Fibroblast of villous mesenchyme (primary cell): ENCODE measurements at regions not wholly inside any gene's neighbourhood (a gene's known extent, or its start where the extent isn't known, plus 50 kb on each side); places are given as distances from the start of the nearest gene placed in this dataset.
"Not testable (repeated sequence)": the region's sequence is repeated elsewhere in the genome, so short reads cannot be mapped to it uniquely, and the experiment has no call there.

Source experiments
- DNase-seq: peaks from one replicate; pipeline ENCODE4 v3.0.0-alpha.2; 2010; ENCODE audit warnings: low read depth
- H3K4me3 ChIP-seq: 2 replicates; pipeline ENCODE4 v1.5.1; 2011; ENCODE audit warnings: low read depth, mild to moderate bottlenecking, low read length
- TF ChIP-seq, protein P1 (sequence below): IDR thresholded peaks from 2 replicates; pipeline ENCODE4 v1.5.1; 2012; ENCODE audit warnings: low read depth, mild to moderate bottlenecking, low read length; ENCODE audit not compliant: insufficient read depth

DNA sequence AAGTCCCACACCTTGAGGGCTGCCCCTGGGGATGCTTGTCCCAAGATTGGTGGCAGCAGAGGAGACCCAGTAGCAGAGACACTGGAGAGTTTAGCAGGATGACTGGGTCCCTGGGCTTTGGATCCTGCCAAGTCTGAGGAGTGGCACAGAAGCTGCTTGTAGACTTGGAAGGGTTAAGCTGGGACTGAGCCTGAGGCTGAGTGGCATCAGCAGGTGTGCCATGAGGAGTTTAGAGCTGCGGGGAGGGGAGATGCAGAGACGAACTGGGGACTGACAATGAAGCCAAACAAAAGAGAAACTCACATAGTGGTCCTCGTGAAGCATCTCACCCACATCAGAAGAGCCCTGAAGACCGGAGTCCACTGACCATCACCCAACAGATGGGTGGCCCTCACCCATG, 329.7 kb upstream of the KLHL29 start:
- DNase-seq = no peak
- TF ChIP-seq, protein P1, sequence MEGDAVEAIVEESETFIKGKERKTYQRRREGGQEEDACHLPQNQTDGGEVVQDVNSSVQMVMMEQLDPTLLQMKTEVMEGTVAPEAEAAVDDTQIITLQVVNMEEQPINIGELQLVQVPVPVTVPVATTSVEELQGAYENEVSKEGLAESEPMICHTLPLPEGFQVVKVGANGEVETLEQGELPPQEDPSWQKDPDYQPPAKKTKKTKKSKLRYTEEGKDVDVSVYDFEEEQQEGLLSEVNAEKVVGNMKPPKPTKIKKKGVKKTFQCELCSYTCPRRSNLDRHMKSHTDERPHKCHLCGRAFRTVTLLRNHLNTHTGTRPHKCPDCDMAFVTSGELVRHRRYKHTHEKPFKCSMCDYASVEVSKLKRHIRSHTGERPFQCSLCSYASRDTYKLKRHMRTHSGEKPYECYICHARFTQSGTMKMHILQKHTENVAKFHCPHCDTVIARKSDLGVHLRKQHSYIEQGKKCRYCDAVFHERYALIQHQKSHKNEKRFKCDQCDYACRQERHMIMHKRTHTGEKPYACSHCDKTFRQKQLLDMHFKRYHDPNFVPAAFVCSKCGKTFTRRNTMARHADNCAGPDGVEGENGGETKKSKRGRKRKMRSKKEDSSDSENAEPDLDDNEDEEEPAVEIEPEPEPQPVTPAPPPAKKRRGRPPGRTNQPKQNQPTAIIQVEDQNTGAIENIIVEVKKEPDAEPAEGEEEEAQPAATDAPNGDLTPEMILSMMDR = no peak
- H3K4me3 ChIP-seq = no peak overlapping the region

DNA sequence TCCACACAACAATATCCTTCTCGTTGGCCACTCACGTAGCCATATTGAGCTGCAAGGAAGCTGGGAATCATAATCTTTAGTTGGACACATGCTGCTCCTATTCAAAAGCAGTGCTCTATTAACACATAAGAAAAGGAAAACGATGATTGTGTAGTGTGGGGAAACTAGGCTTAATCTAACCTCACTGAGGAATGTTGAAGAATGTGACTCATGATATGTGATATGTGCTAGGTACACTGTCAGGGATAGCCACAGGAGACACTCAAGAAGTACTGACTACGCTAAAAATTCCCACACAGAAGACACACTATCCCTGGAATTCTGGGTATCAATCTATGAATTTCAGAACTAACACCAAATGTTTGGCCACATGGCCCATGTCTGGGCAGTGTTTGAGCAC, 328.1 kb upstream of the KLHL29 start:
- not testable (repeated sequence) for DNase-seq, H3K4me3 ChIP-seq

DNA sequence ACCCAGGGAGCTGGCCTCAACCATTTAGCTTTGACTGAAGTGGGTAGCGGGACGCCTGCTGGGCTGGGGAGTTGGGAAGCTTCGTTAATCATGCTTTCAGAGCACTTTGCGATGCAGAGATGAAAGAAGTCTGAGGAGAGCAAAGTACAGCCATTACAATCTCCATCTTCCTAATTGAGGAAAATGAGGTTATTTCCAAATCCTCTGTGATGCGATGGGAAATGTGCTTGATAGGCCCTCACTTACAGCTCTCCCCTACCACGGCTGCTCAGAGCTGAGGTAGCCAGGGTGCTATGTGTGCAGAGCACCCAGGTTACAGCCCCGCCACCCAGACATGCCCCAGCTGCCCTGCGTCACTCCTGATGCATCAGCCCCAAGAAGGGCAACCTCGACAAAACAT, 326.5 kb upstream of the KLHL29 start:
- TF ChIP-seq, protein P1 = no peak
- H3K4me3 ChIP-seq = no peak overlapping the region
- DNase-seq = no peak

DNA sequence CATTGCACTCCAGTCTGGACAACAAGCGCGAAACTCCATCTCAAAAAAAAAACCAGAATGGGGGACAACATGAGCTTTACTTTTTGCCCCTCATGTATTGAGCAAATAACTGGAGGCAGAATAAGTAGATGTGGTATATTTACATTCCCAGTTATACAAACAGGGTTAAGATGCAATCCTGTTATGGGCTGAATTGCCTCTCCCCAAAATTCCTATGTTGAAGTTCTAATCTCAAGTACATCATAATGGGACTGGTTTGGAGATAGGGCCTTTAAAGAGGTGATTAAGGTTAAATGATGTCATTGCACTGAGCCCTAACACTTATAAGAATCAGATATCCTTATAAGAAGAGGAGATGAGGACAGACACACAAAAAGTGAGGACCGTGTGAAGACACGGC, 319.8 kb upstream of the KLHL29 start:
- DNase-seq = no peak
- no peak overlapping the region for H3K4me3 ChIP-seq
- TF ChIP-seq, protein P1 = no peak

DNA sequence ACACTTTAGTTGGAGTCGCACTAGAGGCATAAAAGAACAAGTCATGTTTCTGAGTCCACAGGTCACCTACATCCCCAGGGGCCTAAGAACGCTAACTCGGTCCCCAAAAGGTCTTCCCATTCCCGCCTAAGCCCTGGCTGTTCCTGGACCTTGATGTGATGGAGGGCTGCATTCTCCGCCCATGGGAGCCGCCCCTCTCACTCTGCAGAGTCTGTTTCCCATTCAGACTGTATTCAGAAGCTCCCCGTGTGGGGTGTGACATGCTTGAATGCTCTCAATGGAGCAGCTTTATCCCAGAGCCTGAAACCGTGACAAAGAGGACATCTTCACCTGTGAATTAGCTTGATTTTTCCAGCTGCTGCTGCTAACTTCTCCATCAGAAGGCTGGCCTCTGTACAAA, 319.0 kb upstream of the KLHL29 start:
- TF ChIP-seq, protein P1 = no peak
- no peak for DNase-seq
- H3K4me3 ChIP-seq = no peak overlapping the region

DNA sequence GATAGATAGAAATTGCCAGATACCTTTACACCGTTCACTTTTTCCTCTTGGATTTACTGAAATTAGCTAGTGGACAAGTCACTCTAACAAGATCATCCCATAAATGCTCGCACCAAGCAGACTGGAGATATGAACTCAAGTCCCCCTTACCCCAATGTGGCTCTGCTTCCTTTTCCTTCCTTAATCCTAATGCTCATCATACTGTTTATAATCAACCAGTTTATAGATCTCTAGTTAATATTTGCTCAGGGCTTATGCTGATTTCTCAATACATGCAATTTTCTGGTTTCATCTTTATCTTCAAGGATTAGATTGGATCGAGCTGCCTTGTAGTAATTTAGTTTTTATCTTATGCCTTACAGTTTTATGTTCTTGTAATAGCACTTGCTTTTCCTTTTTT, 318.3 kb upstream of the KLHL29 start:
- no peak for DNase-seq
- H3K4me3 ChIP-seq = no peak overlapping the region
- TF ChIP-seq, protein P1 = no peak

DNA sequence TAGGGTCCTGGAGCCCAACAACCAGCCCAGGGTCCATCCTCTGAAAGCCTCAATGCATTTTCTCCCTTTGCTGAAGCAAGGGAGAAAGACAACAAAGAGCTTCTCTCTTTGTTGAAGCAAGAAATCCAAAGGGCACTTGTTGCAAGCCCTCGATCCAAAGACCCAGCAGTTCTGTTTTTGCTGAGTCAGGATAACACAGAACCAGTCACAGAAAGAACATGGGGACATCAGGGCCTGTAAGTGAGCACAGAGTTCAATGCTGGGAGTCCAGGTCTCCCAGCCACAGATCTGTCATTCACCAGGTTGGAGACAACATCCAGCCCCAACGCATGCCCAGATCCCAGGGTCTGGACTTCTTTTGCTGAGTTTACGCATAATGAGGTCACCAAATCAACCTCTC, 315.8 kb upstream of the KLHL29 start:
- TF ChIP-seq, protein P1 = no peak
- H3K4me3 ChIP-seq = no peak overlapping the region
- DNase-seq = no peak
